BJ (cell line): ENCODE measurements at regions not wholly inside any gene's neighbourhood (a gene's known extent, or its start where the extent isn't known, plus 50 kb on each side); places are given as distances from the start of the nearest gene placed in this dataset.
"Not testable (repeated sequence)": the region's sequence is repeated elsewhere in the genome, so short reads cannot be mapped to it uniquely, and the experiment has no call there.

Experiments
- CTCF ChIA-PET: fragments of 350-600 bp; formaldehyde crosslinking; extraction: SDS; loops from one replicate; lab custom pipeline; 2021; ENCODE audit warnings: antibody characterized with exemption, inconsistent platforms; lab: Yijun Ruan, JAX
- POLR2A ChIA-PET: fragments of 300-600 bp; sonication (Branson Sonifier 250); formaldehyde crosslinking; extraction: SDS; loops from one replicate; lab custom pipeline; 2021; ENCODE audit warnings: antibody characterized with exemption; lab: Charles Lee
- DNase-seq: peaks from one replicate; pipeline ENCODE4 v3.0.0-alpha.2; 2011; ENCODE audit warnings: low read depth
- H3K27me3 ChIP-seq: 2 replicates; pipeline ENCODE4 v1.6.0; 2011; ENCODE audit warnings: low read length; ENCODE audit not compliant: control insufficient read depth, insufficient read depth
- H3K36me3 ChIP-seq: 2 replicates; pipeline ENCODE4 v1.5.1; 2011; ENCODE audit warnings: low read length; ENCODE audit not compliant: control insufficient read depth, insufficient read depth
- H3K4me3 ChIP-seq: 2 replicates; pipeline ENCODE4 v1.5.1; 2011; ENCODE audit warnings: low read depth, mild to moderate bottlenecking, control low read depth, low read length
- CTCF ChIP-seq: IDR thresholded peaks from 2 replicates; pipeline ENCODE4 v1.5.1; 2011; ENCODE audit warnings: low read depth, mild to moderate bottlenecking, control low read depth, inconsistent platforms, low read length, moderate library complexity; ENCODE audit not compliant: insufficient read depth

GRCh38 chrX:112233164-112233563 is 150.6 kb upstream of the TRPC5 start:
- H3K4me3 ChIP-seq, result no peak overlapping the region
- DNase-seq, result no peak
- H3K36me3 ChIP-seq, result no peaks in the 10 kb centered on the region
- POLR2A ChIA-PET, result no interaction called here
- H3K27me3 ChIP-seq, result no peaks in the 10 kb centered on the region
- TF ChIP-seq CTCF, result no peak
- CTCF ChIA-PET, result no interaction called here

GRCh38 chrX:112226795-112227194 is 144.2 kb upstream of the TRPC5 start:
- CTCF ChIA-PET, POLR2A ChIA-PET: not testable (repeated sequence)

GRCh38 chrX:112223391-112223790 is 140.8 kb upstream of the TRPC5 start:
- no peaks in the 10 kb centered on the region for H3K36me3 ChIP-seq

More at GRCh38 chrX:112226795-112227194, 144.2 kb upstream of the TRPC5 start:
- DNase-seq, H3K27me3 ChIP-seq, H3K4me3 ChIP-seq, H3K36me3 ChIP-seq: not testable (repeated sequence)

GRCh38 chrX:112218388-112218787 is 135.8 kb upstream of the TRPC5 start:
- Histone ChIP-seq H3K4me3 (no peak overlapping the region), H3K27me3 (no peaks in the 10 kb centered on the region), H3K36me3 (no peaks in the 10 kb centered on the region)
- ChIA-PET POLR2A (no interaction called here), CTCF (no interaction called here)
- no peak for TF ChIP-seq CTCF
- no peak for DNase-seq

More at GRCh38 chrX:112223391-112223790, 140.8 kb upstream of the TRPC5 start:
- ChIA-PET CTCF (no interaction called here), POLR2A (no interaction called here)
- DNase-seq, result no peak
- Histone ChIP-seq H3K27me3 (no peaks in the 10 kb centered on the region), H3K4me3 (no peak overlapping the region)
- TF ChIP-seq CTCF, result no peak

- CTCF ChIA-PET, result no interaction called here
- no peak for TF ChIP-seq CTCF
- POLR2A ChIA-PET, result no interaction called here
- no peaks in the 10 kb centered on the region for H3K27me3 ChIP-seq
- no peak overlapping the region for H3K4me3 ChIP-seq
- no peak for DNase-seq
- no peaks in the 10 kb centered on the region for H3K36me3 ChIP-seq
Measured at GRCh38 chrX:112211459-112211858, 128.9 kb upstream of the TRPC5 start.

- ChIA-PET POLR2A (no interaction called here), CTCF (no interaction called here)
- Histone ChIP-seq H3K4me3 (no peak overlapping the region), H3K27me3 (no peaks in the 10 kb centered on the region), H3K36me3 (no peaks in the 10 kb centered on the region)
- no peak for TF ChIP-seq CTCF
- no peak for DNase-seq
Measured at GRCh38 chrX:112197840-112198239, 115.3 kb upstream of the TRPC5 start.
